Thyroid gland (tissue), 4 donors: ENCODE measurements at regions not wholly inside any gene's neighbourhood (a gene's known extent, or its start where the extent isn't known, plus 50 kb on each side); places are given as distances from the start of the nearest gene placed in this dataset.

Source experiments
- DNase-seq, 2 donors: peaks; one replicate each; pipeline ENCODE4 v3.0.0-alpha.2; 2019
- H3K27ac ChIP-seq, 3 donors: fragments of 200-600 bp; sonication (generic); 1 replicate in 2 of 3; 2 replicates in 1 of 3; pipeline ENCODE4 v1.5.1; 2016 to 2019; ENCODE audit warnings: mild to moderate bottlenecking in 1 of 3, moderate library complexity in 1 of 3
- H3K27me3 ChIP-seq: fragments of 200-600 bp; sonication (generic); one replicate; pipeline ENCODE4 v1.5.1; 2019
- H3K36me3 ChIP-seq, 2 donors: fragments of 200-600 bp; sonication (generic); one replicate each; pipeline ENCODE4 v1.5.1; 2016 to 2019
- H3K4me1 ChIP-seq, 2 donors: fragments of 200-600 bp; sonication (generic); one replicate each; pipeline ENCODE4 v1.5.1; 2017 to 2019
- H3K4me3 ChIP-seq, 3 donors: fragments of 200-600 bp; sonication (generic); replicated peaks in 1 of 3; 1 replicate in 2 of 3; 2 replicates in 1 of 3; pipeline ENCODE4 v1.5.1; 2016; ENCODE audit warnings: mild to moderate bottlenecking in 1 of 3
- H3K9me3 ChIP-seq: fragments of 200-600 bp; sonication (generic); one replicate; pipeline ENCODE4 v1.5.1; 2017
- CTCF ChIP-seq, 6 experiments: fragments of 200-600 bp in 3 of 6; fragments of 450-650 bp in 3 of 6; sonication (generic) in 3 of 6; IDR thresholded peaks; one replicate each; pipeline ENCODE4 v1.5.1; 2016 to 2019; ENCODE audit warnings: antibody characterized with exemption in 6 of 6, mild to moderate bottlenecking in 2 of 6, inconsistent platforms in 1 of 6, moderate library complexity in 1 of 6
- POLR2A ChIP-seq, 2 donors: fragments of 450-650 bp; IDR thresholded peaks; one replicate each; pipeline ENCODE4 v1.6.1; 2017; ENCODE audit warnings: antibody characterized with exemption in 2 of 2, mild to moderate bottlenecking in 2 of 2, moderate library complexity in 1 of 2
- WGBS, 2 donors: methylation state at CpG; one replicate each; pipeline ENCODE4 v1.1.5; 2017; 5-methylcytosine and 5-hydroxymethylcytosine counted together
- intact Hi-C: fragments of 100-400 bp; cut with DNase I; formaldehyde crosslinking; loops from one replicate; pipeline ENCODE4 v1.15.1; 2023

GRCh38 chr12:108046650-108047049 lies 82.4 kb upstream of the WSCD2 start:
- WGBS, 2 donors = 56 to 59% methylated on average over 12 of the region's 12 CpGs
- DNase-seq = no peak
- no peak for TF ChIP-seq CTCF (IDR thresholded peaks at IDR 0.05)
- no peak for TF ChIP-seq POLR2A (IDR thresholded peaks at IDR 0.05)

DNA sequence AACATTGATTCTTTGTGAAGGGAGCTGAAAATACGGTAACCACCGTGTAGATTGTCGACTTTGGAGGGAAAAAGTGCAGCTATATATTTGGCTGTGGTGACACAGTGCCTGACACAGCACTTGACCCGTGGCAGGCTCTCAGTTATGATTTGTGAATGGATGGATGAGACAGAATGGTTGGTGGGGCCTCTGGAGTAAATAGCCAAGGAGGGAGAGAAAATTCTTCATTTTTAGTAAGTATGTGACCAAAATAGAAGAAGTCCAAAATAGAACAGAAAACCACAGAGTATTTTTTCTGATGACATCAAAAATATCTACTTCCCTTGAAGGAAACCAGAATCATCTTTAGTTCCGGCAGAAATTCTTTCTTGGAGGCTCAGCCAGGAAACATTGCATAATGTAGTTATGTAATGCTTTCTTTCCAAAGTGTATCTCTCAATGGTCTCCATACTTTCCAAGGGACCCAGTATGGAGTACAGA lies 82.0 kb upstream of the WSCD2 start:
- Histone ChIP-seq H3K9me3 (no peaks in the 10 kb centered on the region), H3K27ac (peak overlapping the region in 1 of 3 donors; percentile 3), H3K27me3 (no peaks in the 10 kb centered on the region), H3K36me3 (no peaks in the 10 kb centered on the region), H3K4me3 (no peak overlapping the region), H3K4me1 (peaks cover 6 to 15% of the 10 kb centered on the region in 2 donors)
- TF ChIP-seq CTCF (IDR thresholded peaks at IDR 0.05) = no peak
- no peak for TF ChIP-seq POLR2A (IDR thresholded peaks at IDR 0.05)
- DNase-seq = no peak
- 56 to 58% methylated on average over 5 of the region's 5 CpGs for WGBS, 2 donors
- intact Hi-C loops = no loop called here

More at GRCh38 chr12:108046650-108047049, 82.4 kb upstream of the WSCD2 start:
- Histone ChIP-seq H3K27me3 (no peaks in the 10 kb centered on the region), H3K9me3 (no peaks in the 10 kb centered on the region), H3K4me3 (no peak overlapping the region), H3K4me1 (peaks cover 6 to 15% of the 10 kb centered on the region in 2 donors), H3K27ac (peak overlapping the region in 1 of 3 donors; percentile 3), H3K36me3 (no peaks in the 10 kb centered on the region)
- intact Hi-C loops = no loop called here

DNA sequence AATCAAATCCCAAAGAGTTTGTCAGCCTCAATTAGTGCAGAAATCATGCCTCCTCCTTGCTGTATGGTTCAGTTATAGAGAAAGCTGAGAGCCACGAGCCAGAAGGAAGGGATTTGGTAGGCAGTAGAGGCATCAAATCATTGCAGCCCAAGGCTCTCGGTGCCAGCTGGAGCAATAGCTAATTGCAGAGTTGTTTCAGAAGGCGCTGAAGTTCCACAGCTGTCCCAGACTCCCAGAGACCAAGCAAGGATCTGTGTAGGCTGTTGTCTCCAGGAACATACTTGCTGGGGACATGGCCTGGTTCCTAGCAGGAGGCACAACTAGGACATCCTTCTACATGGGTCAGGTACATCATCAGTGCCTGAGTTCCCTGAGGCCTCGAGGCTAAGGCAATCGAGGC lies 80.4 kb upstream of the WSCD2 start:
- no peaks in the 10 kb centered on the region for H3K36me3 ChIP-seq
- H3K4me3 ChIP-seq = no peak overlapping the region
- intact Hi-C loops = no loop called here
- no peaks in the 10 kb centered on the region for H3K9me3 ChIP-seq
- no peak for DNase-seq
- TF ChIP-seq CTCF (IDR thresholded peaks at IDR 0.05) (no peak), POLR2A (IDR thresholded peaks at IDR 0.05) (no peak)
- peaks cover 2% of the 10 kb centered on the region in 2 donors for H3K4me1 ChIP-seq
- WGBS, 2 donors = 80 to 84% methylated on average over 4 to 5 of the region's 5 CpGs
- no peak overlapping the region for H3K27ac ChIP-seq
- H3K27me3 ChIP-seq = no peaks in the 10 kb centered on the region

DNA sequence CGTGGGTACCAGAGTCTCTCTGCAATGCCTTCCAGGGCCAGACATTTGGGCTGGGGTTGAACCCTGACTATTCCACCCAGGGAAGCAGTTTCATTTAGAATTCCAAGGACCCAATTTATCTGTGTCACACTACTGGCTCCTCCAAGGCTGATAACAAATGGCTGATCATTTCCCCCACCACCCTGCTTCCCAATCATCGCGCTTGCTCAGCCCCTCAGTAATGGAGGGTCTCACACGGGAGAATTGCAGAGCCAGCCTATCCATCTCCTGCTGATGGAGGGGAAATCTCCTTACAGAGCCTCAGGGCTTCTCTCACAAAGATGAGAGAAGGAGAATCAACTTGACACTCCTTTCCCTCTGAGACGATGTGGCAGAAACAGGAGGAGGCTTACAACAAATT lies 78.4 kb upstream of the WSCD2 start:
- no peak for DNase-seq
- no peak overlapping the region for H3K4me3 ChIP-seq
- H3K27me3 ChIP-seq = no peaks in the 10 kb centered on the region
- no peak overlapping the region for H3K27ac ChIP-seq
- H3K36me3 ChIP-seq = no peaks in the 10 kb centered on the region
- no peak for TF ChIP-seq POLR2A (IDR thresholded peaks at IDR 0.05)
- no peak for TF ChIP-seq CTCF (IDR thresholded peaks at IDR 0.05)
- intact Hi-C loops = no loop called here
- no peaks in the 10 kb centered on the region for H3K4me1 ChIP-seq
- WGBS, 2 donors = 56 to 66% methylated on average over 5 of the region's 5 CpGs
- H3K9me3 ChIP-seq = no peaks in the 10 kb centered on the region

GRCh38 chr12:108052260-108052659 lies 76.8 kb upstream of the WSCD2 start:
- Histone ChIP-seq H3K27me3 (no peaks in the 10 kb centered on the region), H3K4me3 (no peak overlapping the region), H3K9me3 (no peaks in the 10 kb centered on the region), H3K27ac (no peak overlapping the region), H3K36me3 (no peaks in the 10 kb centered on the region), H3K4me1 (no peaks in the 10 kb centered on the region)
- TF ChIP-seq CTCF (IDR thresholded peaks at IDR 0.05) (no peak), POLR2A (IDR thresholded peaks at IDR 0.05) (no peak)
- WGBS, 2 donors = 60 to 80% methylated on average over 5 of the region's 5 CpGs
- intact Hi-C loops = no loop called here
- DNase-seq = no peak
